H9 (cell line): ENCODE measurements at regions not wholly inside any gene's neighbourhood (a gene's known extent, or its start where the extent isn't known, plus 50 kb on each side); places are given as distances from the start of the nearest gene placed in this dataset.

Source experiments
- DNase-seq: peaks from one replicate; pipeline ENCODE4 v3.0.0-alpha.2; 2017
- H2AFZ ChIP-seq: one replicate; pipeline ENCODE4 v1.6.1; 2013; ENCODE audit warnings: mild to moderate bottlenecking, low read length, control low read depth, moderate library complexity
- H2AK5ac ChIP-seq: 2 replicates; pipeline ENCODE4 v1.6.1; 2013; ENCODE audit warnings: low read length, control low read depth, mixed read lengths; ENCODE audit not compliant: insufficient read length
- H2BK120ac ChIP-seq: one replicate; pipeline ENCODE4 v1.6.1; 2013; ENCODE audit warnings: low read depth, mild to moderate bottlenecking, low read length, control low read depth, inconsistent platforms; ENCODE audit not compliant: poor library complexity, severe bottlenecking
- H2BK12ac ChIP-seq: 2 replicates; pipeline ENCODE4 v1.6.1; 2013; ENCODE audit warnings: low read length, control low read depth, mixed read lengths, low read depth; ENCODE audit not compliant: insufficient read length
- H2BK15ac ChIP-seq: 2 replicates; pipeline ENCODE4 v1.6.1; 2013; ENCODE audit warnings: low read depth, low read length, control low read depth
- H2BK20ac ChIP-seq: one replicate; pipeline ENCODE4 v1.6.1; 2013; ENCODE audit warnings: low read depth, mild to moderate bottlenecking, low read length, control low read depth, inconsistent platforms; ENCODE audit not compliant: poor library complexity, severe bottlenecking
- H2BK5ac ChIP-seq: 2 replicates; pipeline ENCODE4 v1.6.1; 2013; ENCODE audit warnings: low read length, control low read depth, mixed read lengths; ENCODE audit not compliant: insufficient read length
- H3K14ac ChIP-seq: 2 replicates; pipeline ENCODE4 v1.6.1; 2013; ENCODE audit warnings: low read length, control low read depth; ENCODE audit not compliant: insufficient read depth
- H3K18ac ChIP-seq: 2 replicates; pipeline ENCODE4 v1.6.1; 2013; ENCODE audit warnings: low read depth, mild to moderate bottlenecking, mixed read lengths, low read length, control low read depth; ENCODE audit not compliant: insufficient read length
- H3K23ac ChIP-seq: 2 replicates; pipeline ENCODE4 v1.6.1; 2013; ENCODE audit warnings: low read length, control low read depth, mixed read lengths, low read depth; ENCODE audit not compliant: insufficient read length
- H3K23me2 ChIP-seq: 2 replicates; pipeline ENCODE4 v1.6.1; 2013; ENCODE audit warnings: low read depth, mild to moderate bottlenecking, mixed read lengths, low read length, control low read depth; ENCODE audit not compliant: insufficient read length, poor library complexity, severe bottlenecking
- H3K27ac ChIP-seq: 2 replicates; pipeline ENCODE4 v1.5.1; 2013; ENCODE audit warnings: low read length, control low read depth, mixed read lengths, low read depth; ENCODE audit not compliant: insufficient read length
- H3K27me3 ChIP-seq: 2 replicates; pipeline ENCODE4 v1.6.1; 2013; ENCODE audit warnings: low read length, control low read depth, inconsistent platforms; ENCODE audit not compliant: insufficient read depth
- H3K4ac ChIP-seq: 2 replicates; pipeline ENCODE4 v1.6.1; 2013; ENCODE audit warnings: low read depth, mild to moderate bottlenecking, control low read depth, inconsistent platforms, low read length, moderate library complexity
- H3K4me1 ChIP-seq: 2 replicates; pipeline ENCODE4 v1.6.1; 2013; ENCODE audit warnings: low read length, control low read depth, inconsistent platforms; ENCODE audit not compliant: insufficient read depth
- H3K4me2 ChIP-seq: 2 replicates; pipeline ENCODE4 v1.6.1; 2013; ENCODE audit warnings: low read length, control low read depth, mixed read lengths; ENCODE audit not compliant: insufficient read length, insufficient read depth
- H3K56ac ChIP-seq: 2 replicates; pipeline ENCODE4 v1.6.1; 2013; ENCODE audit warnings: low read depth, mild to moderate bottlenecking, mixed read lengths, low read length, control low read depth; ENCODE audit not compliant: insufficient read length
- H3K79me1 ChIP-seq: 2 replicates; pipeline ENCODE4 v1.6.1; 2013; ENCODE audit warnings: low read depth, mild to moderate bottlenecking, moderate library complexity, low read length, control low read depth, inconsistent platforms; ENCODE audit not compliant: insufficient read depth, poor library complexity, severe bottlenecking
- H3K79me2 ChIP-seq: 2 replicates; pipeline ENCODE4 v1.6.1; 2013; ENCODE audit warnings: low read length, control low read depth, inconsistent platforms; ENCODE audit not compliant: insufficient read depth
- H3K9ac ChIP-seq: 2 replicates; pipeline ENCODE4 v1.6.1; 2013; ENCODE audit warnings: low read length, control low read depth, mixed read lengths; ENCODE audit not compliant: insufficient read length; ENCODE audit errors: extremely low read depth
- H3K9me3 ChIP-seq: one replicate; pipeline ENCODE4 v1.6.1; 2013; ENCODE audit warnings: low read depth, low read length, inconsistent platforms; ENCODE audit not compliant: control insufficient read depth
- H3T11ph ChIP-seq: one replicate; pipeline ENCODE4 v1.6.1; 2013; ENCODE audit warnings: mild to moderate bottlenecking, low read length, control low read depth, inconsistent platforms
- H4K20me1 ChIP-seq: one replicate; pipeline ENCODE4 v1.6.1; 2013; ENCODE audit not compliant: control insufficient read depth, insufficient read length, insufficient read depth
- H4K5ac ChIP-seq: 2 replicates; pipeline ENCODE4 v1.6.1; 2013; ENCODE audit warnings: low read depth, mild to moderate bottlenecking, mixed read lengths, low read length, control low read depth; ENCODE audit not compliant: insufficient read length
- H4K8ac ChIP-seq: replicated peaks from 2 replicates; pipeline ENCODE4 v1.6.1; 2013; ENCODE audit warnings: low read length, control low read depth, mixed read lengths, low read depth; ENCODE audit not compliant: insufficient read length
- H4K91ac ChIP-seq: 2 replicates; pipeline ENCODE4 v1.6.1; 2013; ENCODE audit warnings: low read depth, mild to moderate bottlenecking, moderate library complexity, mixed read lengths, low read length, control low read depth; ENCODE audit not compliant: insufficient read length
- H3K27ac Mint-ChIP-seq, 3 experiments: 2 replicates in 2 of 3; 3 replicates in 1 of 3; pipeline ENCODE4 v1.8.0; 2020 to 2021; ENCODE audit warnings: mixed read lengths in 3 of 3, mild to moderate bottlenecking in 1 of 3, moderate library complexity in 1 of 3
- H3K27me3 Mint-ChIP-seq: 2 replicates; pipeline ENCODE4 v1.8.0; 2021; ENCODE audit warnings: low read depth, mild to moderate bottlenecking, moderate library complexity, mixed read lengths
- H3K36me3 Mint-ChIP-seq, 3 experiments: 2 replicates in 2 of 3; 3 replicates in 1 of 3; pipeline ENCODE4 v1.8.0; 2020 to 2021; ENCODE audit warnings: low read depth in 3 of 3, mixed read lengths in 3 of 3; ENCODE audit not compliant: insufficient read depth in 1 of 3
- H3K4me1 Mint-ChIP-seq, 2 experiments: 2 replicates each; pipeline ENCODE4 v1.8.0; 2020; ENCODE audit warnings: mixed read lengths in 2 of 2
- H3K4me3 Mint-ChIP-seq, 2 experiments: 2 replicates in 1 of 2; 3 replicates in 1 of 2; pipeline ENCODE4 v1.8.0; 2020 to 2021; ENCODE audit warnings: mild to moderate bottlenecking in 2 of 2, mixed read lengths in 2 of 2, moderate library complexity in 1 of 2
- H3K9me3 Mint-ChIP-seq, 2 experiments: 2 replicates in 1 of 2; 3 replicates in 1 of 2; pipeline ENCODE4 v1.8.0; 2020; ENCODE audit warnings: mild to moderate bottlenecking in 2 of 2, mixed read lengths in 2 of 2, moderate library complexity in 1 of 2
- WGBS: extraction: QIAGEN DNeasy Blood & Tissue Kit; methylation state at CpG from one replicate; pipeline ENCODE4 v1.1.7; 2013; ENCODE audit warnings: missing lambda C conversion rate, low lambda C conversion rate, mixed read lengths; ENCODE audit not compliant: insufficient read length; ENCODE audit errors: extremely low coverage; 5-methylcytosine and 5-hydroxymethylcytosine counted together
- TF ChIP-seq, protein P1 (sequence below): fragments of 200-600 bp; sonication (generic); conservative IDR thresholded peaks from 3 replicates; pipeline ENCODE4 v1.8.0; 2021; ENCODE audit warnings: antibody characterized with exemption, mild to moderate bottlenecking

DNA sequence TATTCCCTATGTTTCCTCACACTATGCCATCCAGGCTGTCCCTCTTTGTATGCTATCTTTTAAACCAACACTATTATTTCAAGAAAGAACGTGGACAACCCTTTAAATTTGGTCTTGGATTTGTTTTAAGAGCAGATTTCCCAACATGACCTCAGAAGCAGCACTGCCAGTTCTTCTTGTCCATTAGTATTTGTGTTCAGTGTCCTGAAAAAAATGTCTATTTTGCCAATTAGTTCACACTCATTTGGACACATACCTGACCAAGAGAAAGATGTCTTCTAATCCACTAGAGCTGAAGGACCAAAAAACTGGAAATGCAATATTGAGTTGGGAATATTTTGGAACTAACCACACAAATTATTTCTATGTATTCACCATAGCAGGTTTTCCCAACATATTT is 223.2 kb upstream of the CNKSR2 start:
- no peak overlapping the region for H3K56ac ChIP-seq
- no peaks in the 10 kb centered on the region for H4K20me1 ChIP-seq
- H3K4ac ChIP-seq: no peak overlapping the region
- H2AFZ ChIP-seq: no peak overlapping the region
- H3K9ac ChIP-seq: no peak overlapping the region
- peaks cover 22% of the 10 kb centered on the region for H3K9me3 ChIP-seq
- H4K8ac ChIP-seq: no peak overlapping the region
- H3K4me1 Mint-ChIP-seq: peaks cover 15 to 21% of the 10 kb centered on the region in 2 experiments
- no peaks in the 10 kb centered on the region for H3K79me2 ChIP-seq
- no peak overlapping the region for H3K18ac ChIP-seq
- H3K79me1 ChIP-seq: no peaks in the 10 kb centered on the region
- H3K9me3 Mint-ChIP-seq: peaks cover under 1 to 35% of the 10 kb centered on the region in 2 experiments
- no peak overlapping the region for H2BK120ac ChIP-seq
- H3K4me1 ChIP-seq: no peaks in the 10 kb centered on the region
- peaks cover under 1 to 10% (median 5%) of the 10 kb centered on the region in 3 experiments; a peak in 4 of 7 replicates for H3K36me3 Mint-ChIP-seq
- H2BK15ac ChIP-seq: no peak overlapping the region
- TF ChIP-seq, protein P1, sequence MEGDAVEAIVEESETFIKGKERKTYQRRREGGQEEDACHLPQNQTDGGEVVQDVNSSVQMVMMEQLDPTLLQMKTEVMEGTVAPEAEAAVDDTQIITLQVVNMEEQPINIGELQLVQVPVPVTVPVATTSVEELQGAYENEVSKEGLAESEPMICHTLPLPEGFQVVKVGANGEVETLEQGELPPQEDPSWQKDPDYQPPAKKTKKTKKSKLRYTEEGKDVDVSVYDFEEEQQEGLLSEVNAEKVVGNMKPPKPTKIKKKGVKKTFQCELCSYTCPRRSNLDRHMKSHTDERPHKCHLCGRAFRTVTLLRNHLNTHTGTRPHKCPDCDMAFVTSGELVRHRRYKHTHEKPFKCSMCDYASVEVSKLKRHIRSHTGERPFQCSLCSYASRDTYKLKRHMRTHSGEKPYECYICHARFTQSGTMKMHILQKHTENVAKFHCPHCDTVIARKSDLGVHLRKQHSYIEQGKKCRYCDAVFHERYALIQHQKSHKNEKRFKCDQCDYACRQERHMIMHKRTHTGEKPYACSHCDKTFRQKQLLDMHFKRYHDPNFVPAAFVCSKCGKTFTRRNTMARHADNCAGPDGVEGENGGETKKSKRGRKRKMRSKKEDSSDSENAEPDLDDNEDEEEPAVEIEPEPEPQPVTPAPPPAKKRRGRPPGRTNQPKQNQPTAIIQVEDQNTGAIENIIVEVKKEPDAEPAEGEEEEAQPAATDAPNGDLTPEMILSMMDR: no peak
- H2BK5ac ChIP-seq: no peak overlapping the region
- no peak overlapping the region for H3T11ph ChIP-seq
- no peaks in the 10 kb centered on the region for H3K23me2 ChIP-seq
- H2AK5ac ChIP-seq: no peak overlapping the region
- H3K14ac ChIP-seq: no peak overlapping the region
- H3K27me3 ChIP-seq: no peaks in the 10 kb centered on the region
- no peak overlapping the region for H3K27ac ChIP-seq
- no peak overlapping the region for H3K23ac ChIP-seq
- no peaks in the 10 kb centered on the region for H3K27me3 Mint-ChIP-seq
- no peak overlapping the region for H4K5ac ChIP-seq
- H2BK20ac ChIP-seq: no peak overlapping the region
- WGBS: no CpG with 5 or more reads among the region's 1 CpG
- H2BK12ac ChIP-seq: no peak overlapping the region
- no peak overlapping the region for H3K4me3 Mint-ChIP-seq
- H4K91ac ChIP-seq: no peak overlapping the region
- no peak for DNase-seq
- no peak overlapping the region for H3K4me2 ChIP-seq
- no peak overlapping the region for H3K27ac Mint-ChIP-seq
